Natural killer cell treated with Interleukin-12 subunit alpha and Interleukin-12 subunit beta and Interleukin-15 and Interleukin-18, amount 100 ng/mL, for 72 hours (primary cell): ENCODE measurements at regions not wholly inside any gene's neighbourhood (a gene's known extent, or its start where the extent isn't known, plus 50 kb on each side); places are given as distances from the start of the nearest gene placed in this dataset.

Experiments used
- ATAC-seq, 2 donors: fragments of 150-1000 bp; cut with Tn5 transposase in 1 of 2; sonication (Bioruptor Pico), chemical (Tn5 transposase) in 1 of 2; 2 replicates each; pipeline ENCODE4 v1.10.0; 2021
- DNase-seq: peaks from one replicate; pipeline ENCODE4 v3.0.0; 2022; ENCODE audit warnings: low spot score
- H3K27ac Mint-ChIP-seq, 2 donors: 1 replicate in 1 of 2; 2 replicates in 1 of 2; pipeline ENCODE4 v1.8.0; 2022; ENCODE audit warnings: mixed read lengths in 2 of 2, mild to moderate bottlenecking in 1 of 2, moderate library complexity in 1 of 2
- H3K27me3 Mint-ChIP-seq, 2 donors: 1 replicate in 1 of 2; 2 replicates in 1 of 2; pipeline ENCODE4 v1.8.0; 2022; ENCODE audit warnings: mixed read lengths in 2 of 2
- H3K36me3 Mint-ChIP-seq: one replicate; pipeline ENCODE4 v1.8.0; 2022; ENCODE audit warnings: mixed read lengths
- H3K4me1 Mint-ChIP-seq, 2 donors: 1 replicate in 1 of 2; 2 replicates in 1 of 2; pipeline ENCODE4 v1.8.0; 2022; ENCODE audit warnings: low read depth in 2 of 2, mixed read lengths in 2 of 2, mild to moderate bottlenecking in 1 of 2
- H3K4me3 Mint-ChIP-seq: one replicate; pipeline ENCODE4 v1.8.0; 2022; ENCODE audit warnings: mixed read lengths
- H3K9me3 Mint-ChIP-seq: 2 replicates; pipeline ENCODE4 v1.8.0; 2022; ENCODE audit warnings: mixed read lengths

- Mint-ChIP-seq H3K9me3 (no peaks in the 10 kb centered on the region), H3K27me3 (peaks cover 17 to 53% of the 10 kb centered on the region in 2 donors), H3K4me3 (no peak overlapping the region), H3K27ac (no peak overlapping the region), H3K36me3 (no peaks in the 10 kb centered on the region), H3K4me1 (peaks cover 0 to 6% of the 10 kb centered on the region in 2 donors)
- ATAC-seq (peak in 1 of 2 donors; percentile 6), DNase-seq (no peak)
Observed at GRCh38 chr3:193879099-193879863, 256.7 kb upstream of the HES1 start.

GRCh38 chr3:193879864-193880242 is 256.1 kb upstream of the HES1 start:
- no peak for ATAC-seq
- H3K27me3 Mint-ChIP-seq, result peaks cover 17 to 47% of the 10 kb centered on the region in 2 donors
- no peak for DNase-seq
- H3K36me3 Mint-ChIP-seq, result no peaks in the 10 kb centered on the region
- no peak overlapping the region for H3K27ac Mint-ChIP-seq
- H3K4me1 Mint-ChIP-seq, result peaks cover 0 to 6% of the 10 kb centered on the region in 2 donors
- H3K9me3 Mint-ChIP-seq, result no peaks in the 10 kb centered on the region
- H3K4me3 Mint-ChIP-seq, result no peak overlapping the region

GRCh38 chr3:193882091-193882490 is 253.9 kb upstream of the HES1 start:
- Mint-ChIP-seq H3K27ac (no peak overlapping the region), H3K27me3 (peaks cover 11 to 38% of the 10 kb centered on the region in 2 donors), H3K9me3 (no peaks in the 10 kb centered on the region), H3K4me3 (no peak overlapping the region), H3K4me1 (peaks cover 0 to 6% of the 10 kb centered on the region in 2 donors), H3K36me3 (no peaks in the 10 kb centered on the region)
- ATAC-seq, result no peak
- no peak for DNase-seq

GRCh38 chr3:193883551-193883950 is 252.4 kb upstream of the HES1 start:
- Mint-ChIP-seq H3K4me3 (no peak overlapping the region), H3K27me3 (peaks cover 8 to 25% of the 10 kb centered on the region in 2 donors), H3K27ac (no peak overlapping the region), H3K9me3 (no peaks in the 10 kb centered on the region), H3K4me1 (peaks cover 0 to 6% of the 10 kb centered on the region in 2 donors), H3K36me3 (no peaks in the 10 kb centered on the region)
- ATAC-seq (no peak), DNase-seq (no peak)

- Mint-ChIP-seq H3K27ac (no peak overlapping the region), H3K9me3 (no peaks in the 10 kb centered on the region), H3K4me3 (no peak overlapping the region), H3K36me3 (no peaks in the 10 kb centered on the region), H3K4me1 (peaks cover 0 to 6% of the 10 kb centered on the region in 2 donors), H3K27me3 (peaks cover 8 to 23% of the 10 kb centered on the region in 2 donors)
- no peak for DNase-seq
- ATAC-seq, result no peak
Observed at GRCh38 chr3:193884027-193884426, 251.9 kb upstream of the HES1 start.

DNA sequence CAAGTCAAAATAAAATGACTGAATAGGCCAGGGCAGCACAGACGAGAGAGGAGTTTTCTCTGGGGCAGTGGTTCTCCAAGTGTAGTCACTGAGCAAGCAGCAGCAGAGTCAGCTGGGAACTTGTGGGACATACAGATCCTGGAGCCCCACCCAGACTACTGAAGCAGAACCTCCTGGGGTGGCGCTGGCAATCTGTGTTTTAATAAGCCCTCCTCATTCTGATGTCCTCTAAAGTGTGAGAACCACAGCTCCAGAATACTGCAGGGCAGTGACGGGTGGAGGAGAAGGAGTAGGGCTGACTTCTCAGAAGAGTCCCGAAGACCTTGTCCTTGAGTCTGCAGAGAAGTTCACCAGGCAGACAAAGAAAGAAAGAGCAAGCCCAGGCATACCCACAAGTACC is 251.3 kb upstream of the HES1 start:
- H3K4me1 Mint-ChIP-seq, result peaks cover 0 to 6% of the 10 kb centered on the region in 2 donors
- H3K36me3 Mint-ChIP-seq, result no peaks in the 10 kb centered on the region
- no peak overlapping the region for H3K4me3 Mint-ChIP-seq
- DNase-seq (no peak), ATAC-seq (no peak)
- H3K9me3 Mint-ChIP-seq, result no peaks in the 10 kb centered on the region
- no peak overlapping the region for H3K27ac Mint-ChIP-seq
- H3K27me3 Mint-ChIP-seq, result peaks cover 8 to 16% of the 10 kb centered on the region in 2 donors

DNA sequence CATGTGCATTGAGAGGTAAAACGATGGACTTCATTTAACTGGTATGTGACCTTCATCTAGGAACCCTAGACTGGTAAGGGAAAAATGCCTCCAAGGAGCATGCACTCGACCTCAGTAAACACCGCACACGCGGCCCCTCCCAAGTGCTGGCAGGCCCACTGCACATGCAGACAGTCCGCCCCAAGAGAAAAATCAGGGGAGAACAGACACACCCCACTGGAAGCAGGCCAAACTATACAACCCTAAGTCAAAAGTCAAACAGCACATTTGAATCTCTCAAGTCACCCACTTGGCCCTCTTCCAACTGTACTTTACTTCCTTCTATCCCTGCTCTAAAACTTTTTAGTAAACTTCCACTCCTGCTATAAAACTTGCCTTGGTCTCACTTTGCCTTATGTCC is 250.1 kb upstream of the HES1 start:
- H3K9me3 Mint-ChIP-seq, result no peaks in the 10 kb centered on the region
- ATAC-seq (no peak), DNase-seq (no peak)
- no peak overlapping the region for H3K4me3 Mint-ChIP-seq
- peaks cover 8 to 14% of the 10 kb centered on the region in 2 donors for H3K27me3 Mint-ChIP-seq
- H3K27ac Mint-ChIP-seq, result no peak overlapping the region
- peaks cover 0 to 6% of the 10 kb centered on the region in 2 donors for H3K4me1 Mint-ChIP-seq
- H3K36me3 Mint-ChIP-seq, result no peaks in the 10 kb centered on the region

DNA sequence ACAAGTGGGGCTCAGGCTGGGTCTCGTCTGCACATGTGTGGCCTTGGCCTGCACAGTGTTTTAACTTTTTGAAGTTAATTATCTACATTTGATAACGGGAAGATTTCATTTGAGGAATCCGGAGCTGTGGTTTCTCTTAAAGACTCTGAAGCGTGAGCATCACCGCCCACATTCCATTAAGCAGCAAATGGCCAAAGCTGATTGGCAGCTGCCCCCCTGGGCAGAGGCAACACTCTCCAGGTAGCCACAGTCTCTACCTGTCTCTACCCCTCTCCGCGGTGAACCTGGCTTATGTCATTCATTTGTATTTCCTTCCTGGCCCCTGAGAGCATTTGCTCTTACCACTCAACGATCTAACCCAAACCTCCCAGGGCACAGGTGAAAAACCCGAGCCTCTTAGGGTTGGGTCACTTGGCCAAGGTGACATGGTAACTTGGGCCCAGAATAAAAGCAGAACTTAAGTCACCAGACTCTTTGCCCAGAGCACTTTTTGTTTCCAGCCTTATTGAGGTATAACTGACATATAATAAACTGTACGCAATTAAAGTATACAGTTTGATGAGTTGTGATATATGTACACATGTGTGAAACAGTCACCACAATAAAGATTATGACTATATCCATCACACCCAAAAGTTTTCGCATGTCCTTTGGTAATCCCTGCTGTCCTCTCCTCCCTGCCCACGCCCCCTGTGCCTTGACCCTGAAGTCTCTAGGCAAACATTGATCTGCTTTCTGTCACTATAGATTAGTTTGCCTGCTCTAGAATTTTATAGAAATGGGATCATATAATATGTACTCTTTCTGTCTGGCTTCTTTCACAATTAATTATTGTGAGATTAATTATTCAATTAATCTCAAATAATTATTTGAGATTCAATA is 245.7 kb upstream of the HES1 start:
- no peak overlapping the region for H3K4me3 Mint-ChIP-seq
- no peak for DNase-seq
- no peak for ATAC-seq
- H3K4me1 Mint-ChIP-seq, result no peaks in the 10 kb centered on the region
- no peaks in the 10 kb centered on the region for H3K9me3 Mint-ChIP-seq
- H3K36me3 Mint-ChIP-seq, result no peaks in the 10 kb centered on the region
- no peaks in the 10 kb centered on the region for H3K27me3 Mint-ChIP-seq
- H3K27ac Mint-ChIP-seq, result no peak overlapping the region

GRCh38 chr3:193894121-193894863 is 241.7 kb upstream of the HES1 start:
- no peak overlapping the region for H3K27ac Mint-ChIP-seq
- H3K27me3 Mint-ChIP-seq, result peaks cover 0 to 6% of the 10 kb centered on the region in 2 donors
- H3K9me3 Mint-ChIP-seq, result no peaks in the 10 kb centered on the region
- no peaks in the 10 kb centered on the region for H3K4me1 Mint-ChIP-seq
- DNase-seq (no peak), ATAC-seq (no peak)
- H3K4me3 Mint-ChIP-seq, result no peak overlapping the region
- H3K36me3 Mint-ChIP-seq, result no peaks in the 10 kb centered on the region

- H3K4me3 Mint-ChIP-seq, result no peak overlapping the region
- H3K36me3 Mint-ChIP-seq, result no peaks in the 10 kb centered on the region
Observed at GRCh38 chr3:193895409-193895808, 240.5 kb upstream of the HES1 start.

GRCh38 chr3:193896419-193896818 is 239.5 kb upstream of the HES1 start:
- Mint-ChIP-seq H3K4me1 (no peaks in the 10 kb centered on the region), H3K9me3 (no peaks in the 10 kb centered on the region), H3K27me3 (peaks cover 2 to 6% of the 10 kb centered on the region in 2 donors), H3K4me3 (no peak overlapping the region), H3K36me3 (no peaks in the 10 kb centered on the region), H3K27ac (no peak overlapping the region)
- ATAC-seq, result no peak
- DNase-seq, result no peak

More at GRCh38 chr3:193895409-193895808, 240.5 kb upstream of the HES1 start:
- no peak for DNase-seq
- H3K27me3 Mint-ChIP-seq, result peaks cover 2 to 6% of the 10 kb centered on the region in 2 donors
- no peak overlapping the region for H3K27ac Mint-ChIP-seq
- ATAC-seq, result no peak
- no peaks in the 10 kb centered on the region for H3K9me3 Mint-ChIP-seq
- H3K4me1 Mint-ChIP-seq, result no peaks in the 10 kb centered on the region

GRCh38 chr3:193897288-193897687 is 238.7 kb upstream of the HES1 start:
- no peak overlapping the region for H3K4me3 Mint-ChIP-seq
- no peaks in the 10 kb centered on the region for H3K9me3 Mint-ChIP-seq
- no peaks in the 10 kb centered on the region for H3K4me1 Mint-ChIP-seq
- peak in 1 of 2 donors; percentile 25 for ATAC-seq
- H3K36me3 Mint-ChIP-seq, result no peaks in the 10 kb centered on the region
- no peak overlapping the region for H3K27ac Mint-ChIP-seq
- H3K27me3 Mint-ChIP-seq, result peaks cover 2 to 6% of the 10 kb centered on the region in 2 donors
- DNase-seq, result no peak

DNA sequence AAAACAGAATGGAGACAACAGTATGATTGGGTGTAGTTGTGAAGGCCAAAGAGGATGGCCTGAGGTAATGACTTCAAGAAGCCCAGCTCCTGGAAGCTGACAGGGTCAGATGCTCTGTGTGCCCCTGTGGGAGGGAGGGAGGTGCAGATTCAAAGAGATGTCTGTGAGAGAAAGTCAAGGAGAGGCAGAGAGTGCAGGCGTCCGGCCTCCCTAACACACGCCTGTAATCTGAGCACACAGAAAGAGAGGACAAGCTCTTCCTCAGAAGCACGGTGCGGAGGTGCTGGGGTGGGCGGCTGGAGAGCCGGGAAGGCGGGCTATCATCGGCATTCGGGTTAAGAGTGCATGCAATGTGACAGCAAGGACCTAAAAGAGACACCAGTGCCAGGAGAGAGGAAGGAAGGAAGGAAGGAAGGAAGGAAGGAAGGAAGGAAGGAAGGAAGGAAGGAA is 238.2 kb upstream of the HES1 start:
- H3K27ac Mint-ChIP-seq, result no peak overlapping the region
- peaks cover 2 to 6% of the 10 kb centered on the region in 2 donors for H3K27me3 Mint-ChIP-seq
- no peak overlapping the region for H3K4me3 Mint-ChIP-seq

More for the DNA sequence above, 238.2 kb upstream of the HES1 start:
- Mint-ChIP-seq H3K4me1 (no peaks in the 10 kb centered on the region), H3K9me3 (no peaks in the 10 kb centered on the region), H3K36me3 (no peaks in the 10 kb centered on the region)
- DNase-seq, result no peak
- no peak for ATAC-seq
